HG03575 (cell line): ENCODE measurements at regions not wholly inside any gene's neighbourhood (a gene's known extent, or its start where the extent isn't known, plus 50 kb on each side); places are given as distances from the start of the nearest gene placed in this dataset.

Experiments used
- ATAC-seq: cut with Tn5 transposase; IDR thresholded peaks from one replicate; pipeline ENCODE4 v1.9.1; 2021; ENCODE audit not compliant: unreplicated experiment, insufficient number of reproducible peaks, low FRiP score; ENCODE audit errors: extremely low read depth

GRCh38 chr1:209311770-209312169 lies 271.7 kb upstream of the CAMK1G start:
- ATAC-seq: no peak

- ATAC-seq: no peak
These were observed 266.6 kb upstream of the CAMK1G start for GRCh38 chr1:209316929-209317328.

- ATAC-seq: no peak
These were observed 265.1 kb upstream of the CAMK1G start for GRCh38 chr1:209318181-209319056.

- ATAC-seq: no peak
These were observed 264.5 kb upstream of the CAMK1G start for GRCh38 chr1:209319057-209319432.

GRCh38 chr1:209319549-209319948 lies 264.0 kb upstream of the CAMK1G start:
- no peak for ATAC-seq

GRCh38 chr1:209323743-209324142 lies 259.8 kb upstream of the CAMK1G start:
- no peak for ATAC-seq

GRCh38 chr1:209324901-209325871 lies 258.3 kb upstream of the CAMK1G start:
- no peak for ATAC-seq

GRCh38 chr1:209326076-209326475 lies 257.4 kb upstream of the CAMK1G start:
- no peak for ATAC-seq

- no peak for ATAC-seq
These were observed 256.7 kb upstream of the CAMK1G start for GRCh38 chr1:209326831-209327230.

- ATAC-seq: no peak
These were observed 255.3 kb upstream of the CAMK1G start for GRCh38 chr1:209328196-209328595.

GRCh38 chr1:209335178-209335577 lies 248.3 kb upstream of the CAMK1G start:
- ATAC-seq: peak; percentile 93

GRCh38 chr1:209341146-209341545 lies 242.4 kb upstream of the CAMK1G start:
- ATAC-seq: no peak

GRCh38 chr1:209341673-209342420 lies 241.7 kb upstream of the CAMK1G start:
- no peak for ATAC-seq

- no peak for ATAC-seq
These were observed 240.9 kb upstream of the CAMK1G start for GRCh38 chr1:209342441-209343175.

- no peak for ATAC-seq
These were observed 240.0 kb upstream of the CAMK1G start for GRCh38 chr1:209343511-209343910.

GRCh38 chr1:209344156-209344555 lies 239.4 kb upstream of the CAMK1G start:
- ATAC-seq: no peak

GRCh38 chr1:209349363-209350308 lies 233.9 kb upstream of the CAMK1G start:
- no peak for ATAC-seq

- no peak for ATAC-seq
These were observed 230.5 kb upstream of the CAMK1G start for GRCh38 chr1:209353053-209353452.
